HepG2 (cell line): ENCODE measurements at regions not wholly inside any gene's neighbourhood (a gene's known extent, or its start where the extent isn't known, plus 50 kb on each side); places are given as distances from the start of the nearest gene placed in this dataset.

Experiments used
- ARID3A ChIP-seq: IDR thresholded peaks from 2 replicates; pipeline ENCODE4 v1.6.1; 2012; ENCODE audit warnings: low read depth, low read length, improper control_type of control experiment
- ARID4A ChIP-seq: sonication (generic); formaldehyde crosslinking; IDR thresholded peaks from 2 replicates; pipeline ENCODE4 v1.5.0; 2020; ENCODE audit warnings: mild to moderate bottlenecking, missing genetic modification reagents, borderline replicate concordance
- FOXK1 ChIP-seq: sonication (generic); formaldehyde crosslinking; IDR thresholded peaks from 2 replicates; pipeline ENCODE4 v1.4.0; 2020; ENCODE audit warnings: low read depth, missing genetic modification reagents, borderline replicate concordance
- FOXP1 ChIP-seq, 2 experiments: fragments of 450-650 bp in 1 of 2; IDR thresholded peaks; 2 replicates each; pipeline ENCODE4 v1.6.1; 2017 to 2018; ENCODE audit warnings: antibody characterized with exemption in 1 of 2
- KAT7 ChIP-seq: IDR thresholded peaks from 2 replicates; pipeline ENCODE4 v1.6.1; 2018; ENCODE audit warnings: borderline replicate concordance, missing compliant biosample characterization
- LRRFIP1 ChIP-seq: sonication (generic); formaldehyde crosslinking; conservative IDR thresholded peaks from 2 replicates; pipeline ENCODE4 v1.4.0; 2020; ENCODE audit warnings: missing genetic modification reagents
- NR2F2 ChIP-seq: IDR thresholded peaks from 2 replicates; pipeline ENCODE4 v1.6.1; 2012; ENCODE audit warnings: low read depth, inconsistent platforms, borderline replicate concordance
- NR2F6 ChIP-seq, 2 experiments: IDR thresholded peaks; 2 replicates each; pipeline ENCODE4 v1.6.1; 2016; ENCODE audit warnings: antibody characterized with exemption in 1 of 2, mild to moderate bottlenecking in 1 of 2
- TBL1XR1 ChIP-seq: fragments of 150-350 bp; IDR thresholded peaks from 2 replicates; pipeline ENCODE4 v1.6.1; 2014; ENCODE audit warnings: borderline replicate concordance, low read length; ENCODE audit not compliant: partially characterized antibody
- TMF1 ChIP-seq: sonication (generic); formaldehyde crosslinking; IDR thresholded peaks from 2 replicates; pipeline ENCODE4 v1.8.1; 2022; ENCODE audit warnings: low read depth, missing genetic modification reagents
- ZBTB7A ChIP-seq: sonication (generic); formaldehyde crosslinking; IDR thresholded peaks from 2 replicates; pipeline ENCODE4 v1.8.0; 2022; ENCODE audit warnings: mild to moderate bottlenecking, missing genetic modification reagents
- ZNF275 ChIP-seq: sonication (generic); formaldehyde crosslinking; IDR thresholded peaks from 2 replicates; pipeline ENCODE4 v1.8.0; 2022; ENCODE audit warnings: missing genetic modification reagents, mild to moderate bottlenecking, inconsistent platforms, borderline replicate concordance
- ZNF280D ChIP-seq: sonication (generic); formaldehyde crosslinking; IDR thresholded peaks from 2 replicates; pipeline ENCODE4 v1.5.1; 2020; ENCODE audit warnings: mild to moderate bottlenecking, missing genetic modification reagents
- ZNF660 ChIP-seq: sonication (generic); formaldehyde crosslinking; IDR thresholded peaks from 2 replicates; pipeline ENCODE4 v1.5.1; 2020; ENCODE audit warnings: mild to moderate bottlenecking, low read depth, missing genetic modification reagents, borderline replicate concordance
- ZNF83 ChIP-seq: sonication (generic); formaldehyde crosslinking; IDR thresholded peaks from 2 replicates; pipeline ENCODE4 v1.4.0; 2020; ENCODE audit warnings: missing genetic modification reagents, mild to moderate bottlenecking, borderline replicate concordance

GRCh38 chr4:4712800-4713528, 146.5 kb upstream of the MSX1 start (continued):
- TF ChIP-seq ZBTB7A (CRISPR knock-in tag) (no peak), ZNF275 (CRISPR knock-in tag) (no peak), NR2F2 (peak; percentile 67; the same call in 1 of the 2 replicates), TMF1 (no peak), ARID4A (CRISPR knock-in tag) (peak; percentile 28; the same call in 1 of the 2 replicates), NR2F6 (IDR thresholded peaks at IDR 0.05) (peak; percentile 81), NR2F6 (CRISPR knock-in tag; IDR thresholded peaks at IDR 0.05) (peak; percentile 84), ZNF280D (0 out of 2 replicates have a peak, but pooled peaks have one; percentile 48), KAT7 (CRISPR knock-in tag) (peak; percentile 59; the same call in 1 of the 2 replicates), FOXK1 (peak; percentile 68; the same call in 1 of the 2 replicates), FOXP1 (IDR thresholded peaks at IDR 0.05) (peak; percentile 93), FOXP1 (CRISPR knock-in tag; IDR thresholded peaks at IDR 0.05) (peak; percentile 99), LRRFIP1 (CRISPR knock-in tag) (no peak), ZNF660 (CRISPR knock-in tag) (no peak), ARID3A (peak; percentile 39; the same call in 1 of the 2 replicates), ZNF83 (CRISPR knock-in tag) (no peak), TBL1XR1 (peak; percentile 37)
